Endothelial cell of hepatic sinusoid (primary cell): ENCODE measurements at regions not wholly inside any gene's neighbourhood (a gene's known extent, or its start where the extent isn't known, plus 50 kb on each side); places are given as distances from the start of the nearest gene placed in this dataset.

ENCODE experiments used
- in situ Hi-C: cut with HindIII; loops from 2 replicates; pipeline ENCODE4 v1.10.0; 2017; ENCODE audit warnings: low sequenced_read_pairs

GRCh38 chr12:4969405-4969804, 59.7 kb downstream of the KCNA1 start:
- in situ Hi-C loops, result no loop called here

DNA sequence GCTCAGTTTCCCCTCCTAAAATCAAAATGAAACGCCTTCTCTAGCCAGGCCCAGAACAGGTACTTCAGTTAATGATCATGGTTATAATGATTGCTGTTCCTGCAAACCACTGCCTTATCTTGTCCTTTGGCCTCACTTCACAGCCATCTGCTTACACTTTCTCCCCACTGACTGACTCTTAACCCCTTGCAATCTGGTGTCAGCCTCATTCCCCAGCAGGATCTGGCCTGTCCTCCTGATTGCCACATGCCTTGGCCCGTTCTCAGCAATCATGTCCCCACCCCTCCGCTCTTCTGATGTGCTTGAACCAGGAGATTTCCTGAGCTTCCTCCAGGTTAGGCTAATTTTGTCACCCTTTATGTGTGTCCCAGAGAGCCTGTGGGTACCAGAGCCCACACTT, 64.5 kb downstream of the KCNA1 start:
- in situ Hi-C loops, result no loop called here

- in situ Hi-C loops, result no loop called here
Measured at GRCh38 chr12:4975574-4975973, 65.9 kb downstream of the KCNA1 start.

DNA sequence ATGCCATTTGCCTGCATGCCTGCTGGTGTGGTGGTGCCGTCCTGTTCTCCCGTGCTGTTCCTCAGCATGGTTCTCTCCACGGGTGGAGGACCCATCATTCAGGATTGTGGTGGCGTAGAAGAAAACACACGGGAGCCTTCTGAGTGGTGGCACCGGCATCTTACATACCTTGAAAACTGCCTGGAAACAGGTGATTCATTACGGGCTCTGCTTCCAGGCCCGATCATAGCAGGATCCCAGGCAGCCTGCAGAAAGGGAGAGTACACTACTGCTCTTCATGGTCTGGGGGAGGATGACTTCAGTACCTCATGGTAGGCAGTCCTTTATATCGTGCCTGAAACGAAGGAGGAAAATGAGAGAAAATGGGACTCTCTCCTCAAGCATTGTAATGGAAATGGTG, 66.6 kb upstream of the KCNA5 start:
- in situ Hi-C loops, result no loop called here

GRCh38 chr12:4978737-4979136, 64.9 kb upstream of the KCNA5 start:
- in situ Hi-C loops, result no loop called here

DNA sequence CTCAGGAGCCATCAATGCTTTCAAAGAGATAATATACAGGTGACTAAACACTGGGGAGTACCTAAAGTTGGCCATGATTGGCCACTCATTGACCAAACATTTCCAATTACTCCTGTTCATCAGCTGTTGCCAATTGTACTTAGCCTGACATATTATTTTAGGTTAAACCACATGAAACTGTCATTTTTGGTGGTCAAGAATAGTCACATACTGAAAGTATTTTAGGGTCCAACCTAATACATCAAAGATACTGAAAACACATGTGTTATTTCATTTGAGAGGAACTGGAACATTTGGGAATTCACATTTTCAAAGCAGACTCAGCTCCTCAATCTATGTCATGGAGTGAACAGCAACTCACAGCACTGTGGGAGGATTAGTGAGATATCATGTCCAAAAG, 63.9 kb upstream of the KCNA5 start:
- in situ Hi-C loops, result no loop called here

- in situ Hi-C loops, result no loop called here
Measured at GRCh38 chr12:4984344-4984743, 59.3 kb upstream of the KCNA5 start.

GRCh38 chr12:4984971-4985370, 58.7 kb upstream of the KCNA5 start:
- in situ Hi-C loops, result loop anchor here (5.0 kb wide), 1 partner anchor 58 kb away; no protein-coding TSS in a partner anchor

DNA sequence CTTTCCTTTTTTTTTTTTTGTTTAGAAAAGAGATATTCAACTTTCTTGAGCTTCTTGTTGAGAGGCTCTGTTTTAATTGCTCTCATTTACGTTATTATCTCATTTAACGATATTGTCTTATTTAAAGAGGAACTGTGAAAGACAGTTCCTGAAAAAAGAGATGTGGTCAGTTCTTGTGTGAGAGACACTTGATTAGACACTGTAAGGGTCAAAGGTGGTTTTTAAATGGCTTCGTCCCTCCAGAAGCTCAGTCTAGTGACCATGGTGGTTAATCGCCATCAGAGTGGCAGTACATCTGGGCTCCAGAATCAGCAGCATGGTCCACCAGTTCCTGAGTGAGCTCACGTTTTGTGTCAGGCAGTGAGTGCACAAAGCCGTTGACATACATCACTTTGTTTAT, 57.9 kb upstream of the KCNA5 start:
- in situ Hi-C loops, result loop anchor here (5.0 kb wide), 1 partner anchor 59 kb away; no protein-coding TSS in a partner anchor

DNA sequence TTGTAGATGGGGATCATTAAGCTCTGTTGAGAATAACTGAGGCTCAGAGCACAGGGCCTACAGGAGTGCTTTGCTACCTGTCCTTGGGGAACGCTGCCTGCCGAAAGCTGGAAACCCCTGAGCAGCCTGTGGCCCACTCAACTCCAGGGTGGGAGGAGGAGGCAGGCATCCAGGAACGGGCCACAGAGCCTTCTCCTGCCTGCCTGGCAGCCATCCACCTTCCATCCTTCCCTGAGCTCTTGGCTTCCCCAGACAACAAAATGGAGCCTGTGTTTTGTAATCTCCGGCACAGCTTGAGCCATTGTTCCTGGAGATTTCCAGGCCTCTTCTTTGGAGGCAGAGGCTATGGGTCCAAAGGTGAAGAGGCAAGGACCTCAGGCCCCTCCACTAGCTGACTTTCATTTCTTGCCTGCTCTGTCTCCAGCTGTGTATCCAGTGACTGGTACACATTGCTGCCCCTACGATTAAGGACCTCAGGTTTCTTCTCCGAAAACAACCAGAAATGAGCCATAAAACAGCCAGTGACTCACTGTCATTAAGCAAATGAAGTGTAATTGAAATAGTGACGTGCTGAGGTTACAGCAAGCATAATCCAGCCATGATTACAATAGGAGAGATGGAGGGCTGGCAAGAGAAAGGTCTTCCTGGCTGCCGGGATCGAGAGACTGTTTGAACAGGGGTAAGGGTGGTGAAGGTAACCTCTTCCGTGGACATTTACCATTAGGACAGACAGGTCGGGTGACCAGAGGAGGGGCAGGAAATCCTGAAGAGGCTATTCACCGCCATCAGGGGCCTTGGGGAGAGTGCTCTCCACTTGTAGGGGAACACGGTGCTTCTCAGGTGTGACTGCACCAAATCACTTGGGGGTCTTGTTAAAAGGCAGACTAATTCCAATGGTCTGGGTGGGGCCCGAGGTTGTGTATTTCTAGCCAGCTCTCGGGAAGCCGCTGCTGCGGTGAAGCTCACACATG, 56.3 kb upstream of the KCNA5 start:
- in situ Hi-C loops, result loop anchor here (5.0 kb wide), 1 partner anchor 60 kb away; no protein-coding TSS in a partner anchor

- in situ Hi-C loops, result no loop called here
Measured at GRCh38 chr12:4991373-4991772, 52.3 kb upstream of the KCNA5 start.

DNA sequence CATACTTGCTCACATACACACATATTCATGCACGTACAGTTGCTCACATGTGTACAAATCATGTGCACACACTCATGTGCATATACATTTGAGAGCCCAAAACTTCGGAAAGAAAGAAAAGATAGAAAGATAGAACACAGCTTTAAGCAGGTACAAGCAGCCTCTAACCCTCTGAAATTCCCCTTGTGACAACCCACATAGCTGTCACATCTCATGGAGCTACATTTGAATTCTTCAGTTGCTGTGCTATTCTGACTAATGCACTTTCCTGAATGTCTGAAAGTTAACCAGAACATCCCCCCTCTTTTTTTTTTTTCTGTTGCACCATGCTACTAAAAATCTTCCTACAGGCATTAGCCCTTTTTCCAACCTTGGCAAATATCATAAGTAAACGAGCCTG, 51.9 kb upstream of the KCNA5 start:
- in situ Hi-C loops, result no loop called here

DNA sequence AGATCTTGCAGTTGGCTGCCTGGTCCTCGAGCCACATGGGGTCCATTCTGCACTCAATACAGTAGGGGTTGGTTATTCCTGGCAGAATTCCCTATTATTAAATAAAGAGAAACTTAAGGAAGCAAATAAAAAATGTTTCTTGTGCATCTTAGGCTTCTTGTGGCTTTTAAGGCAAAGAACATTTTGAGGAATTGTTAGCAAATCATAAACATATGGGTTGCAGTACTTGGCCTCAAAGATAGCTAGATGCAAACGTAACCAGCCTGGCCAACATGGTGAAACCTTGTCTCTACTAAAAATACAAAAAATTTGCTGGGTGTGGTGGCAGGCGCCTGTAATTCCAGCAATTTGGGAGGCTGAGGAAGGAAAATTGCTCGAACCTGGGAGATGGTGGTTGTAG, 50.8 kb upstream of the KCNA5 start:
- in situ Hi-C loops, result no loop called here
